ENCODE measurements at regions not wholly inside any gene's neighbourhood (a gene's known extent, or its start where the extent isn't known, plus 50 kb on each side); places are given as distances from the start of the nearest gene placed in this dataset.
A peak's percentile ranks its signal among the peaks of the same experiment; 100 is the strongest.

- no peak overlapping the region for H3K27ac Mint-ChIP-seq
- TF ChIP-seq CTCF (conservative IDR thresholded peaks at IDR 0.05) = no peak
- Histone ChIP-seq H3K9ac (ENCODE audit: extremely low read depth, low read length, poor library complexity, severe bottlenecking) (no peak overlapping the region), H3K9me3 (ENCODE audit: control insufficient read depth, low read length) (peaks cover 4% of the 10 kb centered on the region), H3K4me3 (ENCODE audit: low read length) (no peak overlapping the region), H3K27ac (ENCODE audit: low read depth, low read length) (no peak overlapping the region), H3K4me1 (ENCODE audit: control insufficient read depth, insufficient read depth, low read length) (peaks cover 6% of the 10 kb centered on the region), H3K27me3 (ENCODE audit: control insufficient read depth, insufficient read depth, low read length, poor library complexity, severe bottlenecking) (no peaks in the 10 kb centered on the region), H3K36me3 (ENCODE audit: control insufficient read depth, insufficient read depth, low read length) (no peaks in the 10 kb centered on the region)
- H3K36me3 Mint-ChIP-seq (ENCODE audit: low read depth) = no peaks in the 10 kb centered on the region
- H3K9me3 Mint-ChIP-seq = peaks cover 3% of the 10 kb centered on the region
- H3K27me3 Mint-ChIP-seq (ENCODE audit: insufficient read depth) = no peaks in the 10 kb centered on the region
- no peak for DNase-seq
- no peak overlapping the region for H3K4me3 Mint-ChIP-seq
- peaks cover 15% of the 10 kb centered on the region for H3K4me1 Mint-ChIP-seq
- WGBS, 2 experiments (ENCODE audit: insufficient coverage in 1 of 2, insufficient read length in 1 of 2) = 78 to 88% methylated on average over 2 of the region's 2 CpGs
Measured at GRCh38 chr6:147664092-147664491, 155.6 kb downstream of the SAMD5 start.

GRCh38 chr6:147666255-147666654, 157.8 kb downstream of the SAMD5 start:
- peaks cover 3% of the 10 kb centered on the region for H3K36me3 Mint-ChIP-seq (ENCODE audit: low read depth)
- H3K4me1 Mint-ChIP-seq = peaks cover 12% of the 10 kb centered on the region
- no peak for DNase-seq
- no peaks in the 10 kb centered on the region for H3K27me3 ChIP-seq (ENCODE audit: control insufficient read depth, insufficient read depth, low read length, poor library complexity, severe bottlenecking)
- H3K27me3 Mint-ChIP-seq (ENCODE audit: insufficient read depth) = no peaks in the 10 kb centered on the region
- no peak overlapping the region for H3K9ac ChIP-seq (ENCODE audit: extremely low read depth, low read length, poor library complexity, severe bottlenecking)
- no peaks in the 10 kb centered on the region for H3K36me3 ChIP-seq (ENCODE audit: control insufficient read depth, insufficient read depth, low read length)
- no peak overlapping the region for H3K27ac Mint-ChIP-seq
- no peak for TF ChIP-seq CTCF (conservative IDR thresholded peaks at IDR 0.05)
- peaks cover 19% of the 10 kb centered on the region for H3K9me3 ChIP-seq (ENCODE audit: control insufficient read depth, low read length)
- H3K9me3 Mint-ChIP-seq = peaks cover 15% of the 10 kb centered on the region
- WGBS, 2 experiments (ENCODE audit: insufficient coverage in 1 of 2, insufficient read length in 1 of 2) = 53 to 65% methylated on average over 3 to 4 of the region's 4 CpGs
- H3K4me3 Mint-ChIP-seq = no peak overlapping the region
- no peak overlapping the region for H3K4me3 ChIP-seq (ENCODE audit: low read length)
- peaks cover 6% of the 10 kb centered on the region for H3K4me1 ChIP-seq (ENCODE audit: control insufficient read depth, insufficient read depth, low read length)
- H3K27ac ChIP-seq (ENCODE audit: low read depth, low read length) = peak overlapping the region; percentile 55

GRCh38 chr6:147667082-147667481, 158.6 kb downstream of the SAMD5 start:
- Mint-ChIP-seq H3K4me3 (no peak overlapping the region), H3K4me1 (peaks cover 12% of the 10 kb centered on the region), H3K27me3 (ENCODE audit: insufficient read depth) (no peaks in the 10 kb centered on the region), H3K36me3 (ENCODE audit: low read depth) (peaks cover 3% of the 10 kb centered on the region), H3K9me3 (peaks cover 15% of the 10 kb centered on the region), H3K27ac (no peak overlapping the region)
- peaks cover 6% of the 10 kb centered on the region for H3K4me1 ChIP-seq (ENCODE audit: control insufficient read depth, insufficient read depth, low read length)
- no peak for TF ChIP-seq CTCF (conservative IDR thresholded peaks at IDR 0.05)
- no peak overlapping the region for H3K9ac ChIP-seq (ENCODE audit: extremely low read depth, low read length, poor library complexity, severe bottlenecking)
- H3K27me3 ChIP-seq (ENCODE audit: control insufficient read depth, insufficient read depth, low read length, poor library complexity, severe bottlenecking) = no peaks in the 10 kb centered on the region
- H3K36me3 ChIP-seq (ENCODE audit: control insufficient read depth, insufficient read depth, low read length) = no peaks in the 10 kb centered on the region
- H3K27ac ChIP-seq (ENCODE audit: low read depth, low read length) = no peak overlapping the region
- H3K9me3 ChIP-seq (ENCODE audit: control insufficient read depth, low read length) = peaks cover 19% of the 10 kb centered on the region
- no peak for DNase-seq
- WGBS, 2 experiments (ENCODE audit: insufficient coverage in 1 of 2, insufficient read length in 1 of 2) = 90 to 95% methylated on average over 2 to 3 of the region's 3 CpGs
- H3K4me3 ChIP-seq (ENCODE audit: low read length) = no peak overlapping the region

All from endodermal cell (in vitro differentiated cells).